CD4-positive, CD25-positive, alpha-beta regulatory T cell (primary cell): ENCODE measurements at regions not wholly inside any gene's neighbourhood (a gene's known extent, or its start where the extent isn't known, plus 50 kb on each side); places are given as distances from the start of the nearest gene placed in this dataset.

ENCODE experiments used
- ATAC-seq, 2 donors: fragments of 150-1000 bp; cut with Tn5 transposase; one replicate each; pipeline ENCODE4 v1.10.0; 2021; ENCODE audit warnings: low read depth in 2 of 2, moderate number of reproducible peaks in 2 of 2, moderate library complexity in 1 of 2
- DNase-seq, 3 donors: peaks; one replicate each; pipeline versions ENCODE4 v3.0.0 to v3.0.0-alpha.2; 2012 to 2022; ENCODE audit warnings: mixed read lengths in 1 of 3
- H3K27ac ChIP-seq: one replicate; pipeline ENCODE4 v1.7.0; 2013; ENCODE audit warnings: mild to moderate bottlenecking, low read length; ENCODE audit not compliant: insufficient read depth, poor library complexity, severe bottlenecking
- H3K27me3 ChIP-seq: one replicate; pipeline ENCODE4 v1.7.0; 2013; ENCODE audit warnings: low read length; ENCODE audit not compliant: control insufficient read depth, insufficient read depth
- H3K36me3 ChIP-seq: one replicate; pipeline ENCODE4 v1.7.0; 2013; ENCODE audit warnings: mild to moderate bottlenecking, low read length, moderate library complexity; ENCODE audit not compliant: control insufficient read depth, insufficient read depth
- H3K4me1 ChIP-seq: 2 replicates; pipeline ENCODE4 v1.7.0; 2013; ENCODE audit warnings: mild to moderate bottlenecking, low read length; ENCODE audit not compliant: insufficient read depth, control insufficient read depth, poor library complexity, severe bottlenecking
- H3K4me3 ChIP-seq: one replicate; pipeline ENCODE4 v1.7.0; 2013; ENCODE audit warnings: low read depth, mild to moderate bottlenecking, low read length, moderate library complexity
- H3K9me3 ChIP-seq, 2 experiments: 1 replicate in 1 of 2; 2 replicates in 1 of 2; pipeline ENCODE4 v1.7.0; 2013; ENCODE audit warnings: low read length in 2 of 2, mild to moderate bottlenecking in 1 of 2, moderate library complexity in 1 of 2; ENCODE audit not compliant: control insufficient read depth in 2 of 2
- H3K27ac Mint-ChIP-seq, 3 donors: one replicate each; pipeline ENCODE4 v1.8.0; 2020 to 2022; ENCODE audit warnings: mild to moderate bottlenecking in 3 of 3, mixed read lengths in 3 of 3, moderate library complexity in 2 of 3
- H3K27me3 Mint-ChIP-seq: one replicate; pipeline ENCODE4 v1.8.0; 2022; ENCODE audit warnings: mild to moderate bottlenecking, mixed read lengths
- H3K36me3 Mint-ChIP-seq: one replicate; pipeline ENCODE4 v1.8.0; 2020; ENCODE audit warnings: mixed read lengths
- H3K4me1 Mint-ChIP-seq, 4 donors: one replicate each; pipeline ENCODE4 v1.8.0; 2020 to 2022; ENCODE audit warnings: mixed read lengths in 4 of 4, mild to moderate bottlenecking in 1 of 4
- H3K4me3 Mint-ChIP-seq, 4 donors: one replicate each; pipeline ENCODE4 v1.8.0; 2020 to 2022; ENCODE audit warnings: mild to moderate bottlenecking in 4 of 4, mixed read lengths in 4 of 4, moderate library complexity in 3 of 4
- H3K9me3 Mint-ChIP-seq, 7 donors: one replicate each; pipeline ENCODE4 v1.8.0; 2020 to 2022; ENCODE audit warnings: mixed read lengths in 7 of 7, mild to moderate bottlenecking in 3 of 7, moderate library complexity in 2 of 7

- H3K27me3 Mint-ChIP-seq, result peaks cover 10% of the 10 kb centered on the region
- Histone ChIP-seq H3K36me3 (no peaks in the 10 kb centered on the region), H3K27me3 (no peaks in the 10 kb centered on the region), H3K4me3 (no peak overlapping the region), H3K4me1 (no peaks in the 10 kb centered on the region), H3K27ac (no peak overlapping the region), H3K9me3 (no peaks in the 10 kb centered on the region)
- DNase-seq (no peak), ATAC-seq (no peak)
- H3K4me3 Mint-ChIP-seq, result no peak overlapping the region
- no peaks in the 10 kb centered on the region for H3K9me3 Mint-ChIP-seq
- H3K27ac Mint-ChIP-seq, result no peak overlapping the region
- no peaks in the 10 kb centered on the region for H3K36me3 Mint-ChIP-seq
- peaks cover 0 to 1% (median 0%) of the 10 kb centered on the region in 4 donors for H3K4me1 Mint-ChIP-seq
Measured at GRCh38 chr9:19521205-19521604, 112.4 kb downstream of the ACER2 start.

DNA sequence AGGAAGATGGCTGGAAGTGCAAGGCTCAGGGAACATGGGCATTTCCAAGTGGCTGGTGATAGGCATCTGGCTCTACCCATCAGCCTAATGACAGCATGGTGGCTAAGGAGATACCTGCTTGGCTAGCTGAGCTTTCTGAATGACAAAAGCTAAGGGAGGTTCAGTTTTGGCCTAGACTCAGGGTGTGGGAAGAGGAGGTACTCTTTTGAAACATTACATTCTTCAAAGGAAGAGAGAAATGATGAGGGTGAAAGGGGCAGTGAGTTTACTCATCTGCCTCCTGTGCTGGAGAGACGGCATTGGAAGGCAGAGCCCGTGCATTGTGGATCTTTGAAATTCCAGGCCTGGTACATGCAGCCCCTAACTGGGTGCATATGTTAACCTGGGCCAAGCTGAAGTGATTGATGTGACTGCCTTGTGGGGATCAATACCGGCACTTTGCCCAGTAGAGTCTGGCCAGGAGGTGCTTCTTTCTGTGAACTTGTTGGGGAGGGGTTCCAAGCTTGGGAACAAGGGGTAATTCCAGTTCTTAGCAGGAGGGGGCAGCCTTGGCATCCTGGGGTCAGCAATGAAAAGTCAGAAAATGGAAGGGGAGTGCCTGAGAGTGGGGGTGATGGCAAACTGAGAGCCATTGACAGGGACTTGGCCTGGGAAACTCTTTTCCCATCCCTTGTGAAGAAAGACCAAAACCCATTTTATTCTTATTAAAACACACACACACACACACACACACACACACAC is 108.6 kb downstream of the ACER2 start:
- Mint-ChIP-seq H3K27me3 (peaks cover 14% of the 10 kb centered on the region), H3K9me3 (peaks cover 0 to 2% (median 0%) of the 10 kb centered on the region in 7 donors), H3K4me3 (no peak overlapping the region), H3K27ac (peak overlapping the region in 1 of 3 donors; percentile 48), H3K36me3 (no peaks in the 10 kb centered on the region), H3K4me1 (peaks cover 0 to 6% (median under 1%) of the 10 kb centered on the region in 4 donors)
- Histone ChIP-seq H3K4me3 (no peak overlapping the region), H3K4me1 (no peaks in the 10 kb centered on the region), H3K36me3 (no peaks in the 10 kb centered on the region), H3K27ac (no peak overlapping the region), H3K27me3 (peaks cover 7% of the 10 kb centered on the region), H3K9me3 (no peaks in the 10 kb centered on the region)
- DNase-seq (peak in 1 of 3 donors; percentile 7), ATAC-seq (no peak)

DNA sequence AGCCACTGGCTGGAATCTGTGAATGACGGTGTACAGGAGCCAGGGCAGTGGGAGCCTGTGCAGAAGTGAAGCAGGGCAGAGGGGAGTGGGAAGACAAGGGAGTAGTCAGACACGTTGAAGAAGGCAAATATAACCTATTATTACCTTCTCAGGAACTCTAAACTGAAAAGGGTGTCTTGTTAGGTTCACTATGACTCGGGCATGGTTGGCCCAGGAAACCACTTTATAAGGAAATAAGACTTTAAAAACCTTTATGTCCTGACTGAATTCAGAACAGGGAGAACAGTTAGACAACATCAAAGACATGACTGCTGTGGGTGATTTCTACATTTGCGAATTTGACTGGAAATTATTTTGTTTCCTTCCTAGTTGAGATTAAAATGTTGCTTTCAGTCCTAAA is 107.5 kb downstream of the ACER2 start:
- DNase-seq (peak in 1 of 3 donors; percentile 15), ATAC-seq (no peak)
- Histone ChIP-seq H3K27ac (no peak overlapping the region), H3K4me1 (no peaks in the 10 kb centered on the region), H3K27me3 (peaks cover 7% of the 10 kb centered on the region), H3K36me3 (no peaks in the 10 kb centered on the region), H3K4me3 (no peak overlapping the region), H3K9me3 (no peaks in the 10 kb centered on the region)
- peaks cover 10% of the 10 kb centered on the region for H3K27me3 Mint-ChIP-seq
- peaks cover 0 to 6% (median under 1%) of the 10 kb centered on the region in 4 donors for H3K4me1 Mint-ChIP-seq
- no peak overlapping the region for H3K4me3 Mint-ChIP-seq
- H3K9me3 Mint-ChIP-seq, result peaks cover 0 to 2% (median 0%) of the 10 kb centered on the region in 7 donors
- no peaks in the 10 kb centered on the region for H3K36me3 Mint-ChIP-seq
- H3K27ac Mint-ChIP-seq, result no peak overlapping the region

- H3K4me1 ChIP-seq, result no peaks in the 10 kb centered on the region
- Mint-ChIP-seq H3K27ac (no peak overlapping the region), H3K9me3 (peaks cover 0 to 2% (median 0%) of the 10 kb centered on the region in 7 donors), H3K4me3 (no peak overlapping the region), H3K4me1 (peaks cover 0 to 6% (median under 1%) of the 10 kb centered on the region in 4 donors), H3K36me3 (no peaks in the 10 kb centered on the region), H3K27me3 (peaks cover 15% of the 10 kb centered on the region)
- H3K4me3 ChIP-seq, result no peak overlapping the region
- H3K36me3 ChIP-seq, result no peaks in the 10 kb centered on the region
- DNase-seq, result no peak
- H3K9me3 ChIP-seq, result no peaks in the 10 kb centered on the region
- no peak overlapping the region for H3K27ac ChIP-seq
- H3K27me3 ChIP-seq, result peaks cover 7% of the 10 kb centered on the region
- ATAC-seq, result no peak
Measured at GRCh38 chr9:19513671-19514275, 105.0 kb downstream of the ACER2 start.

DNA sequence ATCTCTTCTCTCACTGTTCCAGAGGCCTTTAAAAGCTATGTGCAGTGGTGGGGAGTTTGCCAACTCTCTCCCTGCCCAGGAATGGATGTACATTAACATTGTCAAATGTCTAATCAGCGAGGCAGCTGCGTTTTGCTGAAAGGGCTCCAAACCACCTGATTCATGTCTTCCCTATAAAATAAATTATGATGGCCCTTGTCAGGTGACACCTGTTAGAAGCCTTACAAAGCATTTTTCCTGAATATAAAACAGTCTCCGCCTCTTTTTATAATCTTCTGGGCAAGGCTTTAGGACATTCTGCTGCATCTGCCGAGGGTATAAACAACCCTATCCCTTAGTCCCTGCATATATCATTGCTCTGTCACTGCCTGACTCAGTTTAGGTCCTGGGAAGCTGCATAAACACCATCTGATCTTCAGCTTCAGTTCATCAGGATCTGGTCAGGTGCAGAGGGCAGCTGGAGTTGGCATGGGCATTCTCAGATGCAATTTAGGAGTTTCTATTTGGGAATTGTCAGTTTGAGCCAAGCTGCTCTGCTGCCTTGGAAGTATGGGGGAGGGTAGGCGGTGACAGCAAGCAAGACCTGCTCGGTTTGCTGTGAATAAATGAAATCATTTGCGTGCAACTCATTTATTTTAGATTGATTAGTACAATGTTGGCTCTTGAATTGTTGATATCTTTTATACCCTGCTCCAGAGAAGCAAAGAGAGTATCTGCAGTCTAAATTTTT is 103.5 kb downstream of the ACER2 start:
- H3K27ac ChIP-seq, result no peak overlapping the region
- Mint-ChIP-seq H3K4me1 (peaks cover 0 to 6% (median under 1%) of the 10 kb centered on the region in 4 donors), H3K4me3 (no peak overlapping the region), H3K27ac (no peak overlapping the region), H3K27me3 (peaks cover 20% of the 10 kb centered on the region), H3K9me3 (peaks cover 0 to 2% (median 0%) of the 10 kb centered on the region in 7 donors), H3K36me3 (no peaks in the 10 kb centered on the region)
- H3K9me3 ChIP-seq, result no peaks in the 10 kb centered on the region
- H3K36me3 ChIP-seq, result no peaks in the 10 kb centered on the region
- DNase-seq (no peak), ATAC-seq (no peak)
- H3K4me1 ChIP-seq, result no peaks in the 10 kb centered on the region
- no peak overlapping the region for H3K4me3 ChIP-seq
- peaks cover 7% of the 10 kb centered on the region for H3K27me3 ChIP-seq

DNA sequence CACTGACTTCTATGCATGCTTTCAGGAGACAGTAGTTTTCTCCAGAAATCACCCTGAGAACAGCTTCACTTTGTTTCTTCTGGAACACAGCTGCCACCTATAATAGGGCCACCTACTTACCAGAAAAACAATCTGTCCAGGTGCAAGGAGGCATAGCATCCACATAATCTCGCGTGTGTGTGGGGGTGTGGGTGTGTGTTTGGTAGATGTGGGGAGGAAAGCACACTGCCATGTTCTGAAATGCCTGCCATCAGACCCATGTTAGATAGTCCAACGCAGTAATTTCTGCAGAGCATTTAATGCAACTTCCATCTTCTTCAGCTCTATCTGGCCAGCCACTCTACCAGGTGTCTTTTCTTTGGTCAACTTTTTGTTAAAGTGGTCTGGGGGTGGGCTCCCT is 102.9 kb downstream of the ACER2 start:
- no peaks in the 10 kb centered on the region for H3K36me3 ChIP-seq
- DNase-seq, result no peak
- H3K27me3 Mint-ChIP-seq, result peaks cover 20% of the 10 kb centered on the region
- no peaks in the 10 kb centered on the region for H3K9me3 ChIP-seq
- H3K4me1 Mint-ChIP-seq, result peaks cover 0 to 6% (median under 1%) of the 10 kb centered on the region in 4 donors
- H3K4me3 Mint-ChIP-seq, result no peak overlapping the region
- H3K9me3 Mint-ChIP-seq, result peaks cover 0 to 2% (median 0%) of the 10 kb centered on the region in 7 donors
- peaks cover 7% of the 10 kb centered on the region for H3K27me3 ChIP-seq
- H3K36me3 Mint-ChIP-seq, result no peaks in the 10 kb centered on the region
- no peak overlapping the region for H3K4me3 ChIP-seq
- ATAC-seq, result no peak
- no peaks in the 10 kb centered on the region for H3K4me1 ChIP-seq
- no peak overlapping the region for H3K27ac ChIP-seq
- H3K27ac Mint-ChIP-seq, result no peak overlapping the region

- Mint-ChIP-seq H3K9me3 (peaks cover 0 to 2% (median 0%) of the 10 kb centered on the region in 7 donors), H3K36me3 (no peaks in the 10 kb centered on the region), H3K4me1 (peaks cover 0 to 2% (median under 1%) of the 10 kb centered on the region in 4 donors), H3K27me3 (peaks cover 16% of the 10 kb centered on the region), H3K4me3 (no peak overlapping the region), H3K27ac (no peak overlapping the region)
- no peak for DNase-seq
- no peaks in the 10 kb centered on the region for H3K36me3 ChIP-seq
- no peaks in the 10 kb centered on the region for H3K4me1 ChIP-seq
- no peak overlapping the region for H3K4me3 ChIP-seq
- no peaks in the 10 kb centered on the region for H3K9me3 ChIP-seq
- no peak for ATAC-seq
- peaks cover 7% of the 10 kb centered on the region for H3K27me3 ChIP-seq
- no peak overlapping the region for H3K27ac ChIP-seq
Measured at GRCh38 chr9:19510907-19511306, 102.1 kb downstream of the ACER2 start.
